ENCODE measurements at regions not wholly inside any gene's neighbourhood (a gene's known extent, or its start where the extent isn't known, plus 50 kb on each side); places are given as distances from the start of the nearest gene placed in this dataset.
A peak's percentile ranks its signal among the peaks of the same experiment; 100 is the strongest.

DNA sequence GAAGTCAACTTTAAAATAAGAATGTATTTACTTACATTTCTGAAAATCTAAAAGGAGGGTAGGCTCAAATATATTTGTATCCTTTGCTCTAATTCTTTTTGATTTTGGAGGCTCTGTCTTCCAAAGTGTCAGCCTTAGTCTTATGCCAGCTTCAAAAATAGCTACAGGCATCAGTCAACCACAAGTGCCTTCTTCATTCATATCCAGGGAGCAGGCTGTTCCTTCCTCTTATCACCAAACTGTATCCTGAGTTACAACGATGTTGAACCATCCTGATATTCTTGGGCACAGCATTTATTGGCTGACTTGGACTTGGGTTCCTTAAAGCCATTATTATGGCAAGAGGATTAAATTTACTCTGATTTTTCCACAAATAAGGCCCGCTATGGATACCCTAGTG lies 1161.3 kb downstream of the PCDH17 start:
- Mint-ChIP-seq H3K4me3 (no peak overlapping the region), H3K9me3 (peaks cover 7% of the 10 kb centered on the region), H3K36me3 (peaks cover 2% of the 10 kb centered on the region; the same call in 1 of the 2 replicates), H3K27me3 (ENCODE audit: low read depth) (no peaks in the 10 kb centered on the region), H3K27ac (no peak overlapping the region), H3K4me1 (peaks cover 25% of the 10 kb centered on the region)
- CTCF ChIA-PET, result no interaction called here
- ATAC-seq (no peak), DNase-seq (ENCODE audit: low spot score) (no peak)
- TF ChIP-seq SOX15 (CRISPR knock-in tag; IDR thresholded peaks at IDR 0.05), result no peak
- TF ChIP-seq ZNF263 (CRISPR knock-in tag; IDR thresholded peaks at IDR 0.05; ENCODE audit: low read depth), result no peak
- TF ChIP-seq NR3C1 (CRISPR knock-in tag; conservative IDR thresholded peaks at IDR 0.05; ENCODE audit: low read depth), result no peak
- no peak for TF ChIP-seq ZNF281 (CRISPR knock-in tag; IDR thresholded peaks at IDR 0.05)
- POLR2A ChIA-PET, result no interaction called here

- ChIA-PET POLR2A (no interaction called here), CTCF (no interaction called here)
- no peaks in the 10 kb centered on the region for H3K9me3 Mint-ChIP-seq
- DNase-seq (ENCODE audit: low spot score) (no peak), ATAC-seq (peak; percentile 53)
- no peaks in the 10 kb centered on the region for H3K27me3 Mint-ChIP-seq (ENCODE audit: low read depth)
- no peaks in the 10 kb centered on the region for H3K36me3 Mint-ChIP-seq
- H3K27ac Mint-ChIP-seq, result no peak overlapping the region
- TF ChIP-seq PRRX2 (CRISPR knock-in tag; IDR thresholded peaks at IDR 0.05) (no peak), CREM (CRISPR knock-in tag; IDR thresholded peaks at IDR 0.05) (no peak), ZNF232 (CRISPR knock-in tag; IDR thresholded peaks at IDR 0.05) (no peak), MYBL2 (CRISPR knock-in tag; IDR thresholded peaks at IDR 0.05) (no peak), HMGXB4 (CRISPR knock-in tag; IDR thresholded peaks at IDR 0.05) (no peak), FOXP4 (CRISPR knock-in tag; IDR thresholded peaks at IDR 0.05) (no peak), NFE2L1 (CRISPR knock-in tag; IDR thresholded peaks at IDR 0.05) (no peak), ZNF317 (CRISPR knock-in tag; IDR thresholded peaks at IDR 0.05; ENCODE audit: borderline replicate concordance, low read depth) (no peak), ZNF416 (CRISPR knock-in tag; IDR thresholded peaks at IDR 0.05) (no peak), MXD4 (CRISPR knock-in tag; IDR thresholded peaks at IDR 0.05; ENCODE audit: borderline replicate concordance) (no peak), ZNF121 (CRISPR knock-in tag; IDR thresholded peaks at IDR 0.05) (no peak), SP1 (CRISPR knock-in tag; conservative IDR thresholded peaks at IDR 0.05) (no peak), ZBTB21 (CRISPR knock-in tag; IDR thresholded peaks at IDR 0.05; ENCODE audit: borderline replicate concordance) (no peak), TCF7 (CRISPR knock-in tag; IDR thresholded peaks at IDR 0.05; ENCODE audit: low read depth) (no peak), GRHL2 (CRISPR knock-in tag; IDR thresholded peaks at IDR 0.05; ENCODE audit: insufficient replicate concordance, severe bottlenecking) (no peak), SMAD4 (CRISPR knock-in tag; IDR thresholded peaks at IDR 0.05) (no peak), ZMAT4 (CRISPR knock-in tag; IDR thresholded peaks at IDR 0.05) (no peak), ZNF396 (CRISPR knock-in tag; IDR thresholded peaks at IDR 0.05; ENCODE audit: borderline replicate concordance) (no peak), PRDM15 (CRISPR knock-in tag; IDR thresholded peaks at IDR 0.05) (no peak)
- TF ChIP-seq, protein P1, sequence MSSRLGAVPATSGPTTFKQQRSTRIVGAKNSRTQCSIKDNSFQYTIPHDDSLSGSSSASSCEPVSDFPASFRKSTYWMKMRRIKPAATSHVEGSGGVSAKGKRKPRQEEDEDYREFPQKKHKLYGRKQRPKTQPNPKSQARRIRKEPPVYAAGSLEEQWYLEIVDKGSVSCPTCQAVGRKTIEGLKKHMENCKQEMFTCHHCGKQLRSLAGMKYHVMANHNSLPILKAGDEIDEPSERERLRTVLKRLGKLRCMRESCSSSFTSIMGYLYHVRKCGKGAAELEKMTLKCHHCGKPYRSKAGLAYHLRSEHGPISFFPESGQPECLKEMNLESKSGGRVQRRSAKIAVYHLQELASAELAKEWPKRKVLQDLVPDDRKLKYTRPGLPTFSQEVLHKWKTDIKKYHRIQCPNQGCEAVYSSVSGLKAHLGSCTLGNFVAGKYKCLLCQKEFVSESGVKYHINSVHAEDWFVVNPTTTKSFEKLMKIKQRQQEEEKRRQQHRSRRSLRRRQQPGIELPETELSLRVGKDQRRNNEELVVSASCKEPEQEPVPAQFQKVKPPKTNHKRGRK (CRISPR knock-in tag; IDR thresholded peaks at IDR 0.05; ENCODE audit: borderline replicate concordance), result no peak
- H3K4me1 Mint-ChIP-seq, result peaks cover 9% of the 10 kb centered on the region
- no peak overlapping the region for H3K4me3 Mint-ChIP-seq
Measured at GRCh38 chr13:58795715-58796114, 1164.2 kb downstream of the PCDH17 start.

Data from WTC11 (cell line).